Liver (tissue), 8 donors: ENCODE measurements at regions not wholly inside any gene's neighbourhood (a gene's known extent, or its start where the extent isn't known, plus 50 kb on each side); places are given as distances from the start of the nearest gene placed in this dataset.

Source experiments
- DNase-seq: peaks from one replicate; pipeline ENCODE4 v3.0.0-alpha.2; 2017; ENCODE audit warnings: low spot score
- H3K27ac ChIP-seq, 2 donors: one replicate each; pipeline ENCODE4 v1.7.0; 2013; ENCODE audit warnings: inconsistent platforms in 2 of 2, low read length in 2 of 2, control low read depth in 1 of 2, low read depth in 1 of 2, mild to moderate bottlenecking in 1 of 2
- H3K27me3 ChIP-seq, 4 donors: one replicate each; pipeline versions ENCODE4 v1.6.1 to v1.7.0; 2013; ENCODE audit warnings: low read length in 3 of 4, inconsistent platforms in 1 of 4, mild to moderate bottlenecking in 1 of 4, moderate library complexity in 1 of 4; ENCODE audit not compliant: control insufficient read depth in 4 of 4, insufficient read depth in 4 of 4
- H3K36me3 ChIP-seq, 4 donors: one replicate each; pipeline versions ENCODE4 v1.6.1 to v1.7.0; 2013; ENCODE audit warnings: low read length in 3 of 4, mild to moderate bottlenecking in 3 of 4, low read depth in 1 of 4, moderate library complexity in 1 of 4; ENCODE audit not compliant: control insufficient read depth in 4 of 4, insufficient read depth in 3 of 4
- H3K4me1 ChIP-seq, 4 donors: one replicate each; pipeline versions ENCODE4 v1.6.1 to v1.7.0; 2013; ENCODE audit warnings: low read length in 3 of 4, mild to moderate bottlenecking in 3 of 4, moderate library complexity in 1 of 4; ENCODE audit not compliant: control insufficient read depth in 4 of 4, insufficient read depth in 4 of 4
- H3K4me3 ChIP-seq, 3 donors: one replicate each; pipeline versions ENCODE4 v1.6.1 to v1.7.0; 2013; ENCODE audit warnings: low read length in 3 of 3, control low read depth in 1 of 3, low read depth in 1 of 3, mild to moderate bottlenecking in 1 of 3
- H3K9ac ChIP-seq, 2 donors: one replicate each; pipeline ENCODE4 v1.7.0; 2013; ENCODE audit warnings: low read length in 2 of 2, mild to moderate bottlenecking in 2 of 2, moderate library complexity in 2 of 2, control low read depth in 1 of 2, low read depth in 1 of 2
- H3K9me3 ChIP-seq, 4 donors: one replicate each; pipeline versions ENCODE4 v1.6.1 to v1.7.0; 2013; ENCODE audit warnings: low read length in 3 of 4; ENCODE audit not compliant: control insufficient read depth in 4 of 4
- EGR1 ChIP-seq, 2 donors: IDR thresholded peaks; 2 replicates each; pipeline ENCODE4 v1.6.1; 2016 to 2018; ENCODE audit warnings: antibody characterized with exemption in 2 of 2, low read depth in 2 of 2
- FOXA2 ChIP-seq: IDR thresholded peaks from 2 replicates; pipeline ENCODE4 v1.6.1; 2016; ENCODE audit warnings: antibody characterized with exemption
- GABPA ChIP-seq, 2 donors: IDR thresholded peaks in 1 of 2; conservative IDR thresholded peaks in 1 of 2; 2 replicates each; pipeline ENCODE4 v1.6.1; 2016; ENCODE audit warnings: antibody characterized with exemption in 2 of 2, mild to moderate bottlenecking in 1 of 2, moderate library complexity in 1 of 2
- HNF4A ChIP-seq, 2 donors: conservative IDR thresholded peaks; 2 replicates each; pipeline ENCODE4 v1.6.1; 2016; ENCODE audit warnings: antibody characterized with exemption in 2 of 2, mild to moderate bottlenecking in 2 of 2
- HNF4G ChIP-seq: IDR thresholded peaks from 2 replicates; pipeline ENCODE4 v1.6.1; 2016; ENCODE audit warnings: antibody characterized with exemption
- JUND ChIP-seq, 2 donors: IDR thresholded peaks; 2 replicates each; pipeline ENCODE4 v1.6.1; 2016; ENCODE audit warnings: antibody characterized with exemption in 2 of 2
- NR2F2 ChIP-seq: IDR thresholded peaks from 2 replicates; pipeline ENCODE4 v1.6.1; 2016; ENCODE audit warnings: antibody characterized with exemption
- RAD21 ChIP-seq, 2 donors: IDR thresholded peaks; 2 replicates each; pipeline ENCODE4 v1.6.1; 2016; ENCODE audit warnings: antibody characterized with exemption in 2 of 2, mild to moderate bottlenecking in 2 of 2
- RXRA ChIP-seq, 2 donors: IDR thresholded peaks; 2 replicates each; pipeline ENCODE4 v1.6.1; 2017 to 2018; ENCODE audit warnings: antibody characterized with exemption in 2 of 2, mild to moderate bottlenecking in 1 of 2
- SP1 ChIP-seq: IDR thresholded peaks from 2 replicates; pipeline ENCODE4 v1.6.1; 2018; ENCODE audit warnings: antibody characterized with exemption, mild to moderate bottlenecking
- YY1 ChIP-seq: IDR thresholded peaks from 2 replicates; pipeline ENCODE4 v1.6.1; 2016; ENCODE audit warnings: antibody characterized with exemption, mild to moderate bottlenecking
- WGBS: extraction: QIAGEN DNeasy Blood & Tissue Kit; methylation state at CpG from one replicate; pipeline ENCODE4 v1.1.7; 2013; 5-methylcytosine and 5-hydroxymethylcytosine counted together
- TF ChIP-seq, protein P1 (sequence below): fragments of 150-350 bp; IDR thresholded peaks from 2 replicates; pipeline ENCODE4 v1.5.1; 2017; ENCODE audit warnings: improper control_type of control experiment, low read depth, low read length; ENCODE audit not compliant: missing input control
- TF ChIP-seq, protein P2 (sequence below): IDR thresholded peaks from 2 replicates; pipeline ENCODE4 v1.6.1; 2016; ENCODE audit warnings: antibody characterized with exemption
- TF ChIP-seq, protein P3 (sequence below): IDR thresholded peaks from 2 replicates; pipeline ENCODE4 v1.6.1; 2016; ENCODE audit warnings: antibody characterized with exemption
- TF ChIP-seq, protein P4 (sequence below): IDR thresholded peaks from 2 replicates; pipeline ENCODE4 v1.6.1; 2016; ENCODE audit warnings: antibody characterized with exemption, mild to moderate bottlenecking
- donor health status: healthy.
- donor health status: healthy.
- donor health status: healthy.
- donor health status: healthy.
- donor health status: healthy.

DNA sequence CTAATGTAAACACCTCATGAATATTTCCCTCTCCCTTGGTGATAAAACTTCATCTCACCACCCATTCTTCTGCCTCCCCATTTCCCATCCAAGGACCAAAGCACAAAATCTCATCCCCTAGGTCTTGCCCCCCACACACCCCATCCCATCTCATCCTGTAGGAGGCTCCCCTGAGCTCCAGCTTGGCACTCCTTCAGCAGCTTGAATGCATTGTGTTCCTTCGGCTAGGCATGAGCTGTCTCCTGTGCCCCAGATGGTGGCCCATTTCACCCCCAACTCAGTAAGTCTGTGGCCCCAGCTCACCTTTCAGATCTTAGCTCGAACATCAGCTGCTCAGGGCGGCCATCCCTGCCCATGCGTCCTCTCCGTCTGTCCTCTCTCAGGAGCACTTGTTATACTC is 203.6 kb upstream of the NR2F2 start:
- Histone ChIP-seq H3K27ac (no peak overlapping the region), H3K27me3 (no peaks in the 10 kb centered on the region), H3K36me3 (no peaks in the 10 kb centered on the region), H3K4me1 (no peaks in the 10 kb centered on the region), H3K4me3 (no peak overlapping the region), H3K9ac (no peak overlapping the region), H3K9me3 (no peaks in the 10 kb centered on the region)
- 93% methylated on average over 5 of the region's 5 CpGs for WGBS
- TF ChIP-seq EGR1 (IDR thresholded peaks at IDR 0.05; ENCODE audit: low read depth in 2 of 2) = no peak
- no peak for TF ChIP-seq HNF4G
- TF ChIP-seq, protein P1, sequence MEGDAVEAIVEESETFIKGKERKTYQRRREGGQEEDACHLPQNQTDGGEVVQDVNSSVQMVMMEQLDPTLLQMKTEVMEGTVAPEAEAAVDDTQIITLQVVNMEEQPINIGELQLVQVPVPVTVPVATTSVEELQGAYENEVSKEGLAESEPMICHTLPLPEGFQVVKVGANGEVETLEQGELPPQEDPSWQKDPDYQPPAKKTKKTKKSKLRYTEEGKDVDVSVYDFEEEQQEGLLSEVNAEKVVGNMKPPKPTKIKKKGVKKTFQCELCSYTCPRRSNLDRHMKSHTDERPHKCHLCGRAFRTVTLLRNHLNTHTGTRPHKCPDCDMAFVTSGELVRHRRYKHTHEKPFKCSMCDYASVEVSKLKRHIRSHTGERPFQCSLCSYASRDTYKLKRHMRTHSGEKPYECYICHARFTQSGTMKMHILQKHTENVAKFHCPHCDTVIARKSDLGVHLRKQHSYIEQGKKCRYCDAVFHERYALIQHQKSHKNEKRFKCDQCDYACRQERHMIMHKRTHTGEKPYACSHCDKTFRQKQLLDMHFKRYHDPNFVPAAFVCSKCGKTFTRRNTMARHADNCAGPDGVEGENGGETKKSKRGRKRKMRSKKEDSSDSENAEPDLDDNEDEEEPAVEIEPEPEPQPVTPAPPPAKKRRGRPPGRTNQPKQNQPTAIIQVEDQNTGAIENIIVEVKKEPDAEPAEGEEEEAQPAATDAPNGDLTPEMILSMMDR = no peak
- no peak for TF ChIP-seq RXRA (IDR thresholded peaks at IDR 0.05)
- TF ChIP-seq, protein P2, sequence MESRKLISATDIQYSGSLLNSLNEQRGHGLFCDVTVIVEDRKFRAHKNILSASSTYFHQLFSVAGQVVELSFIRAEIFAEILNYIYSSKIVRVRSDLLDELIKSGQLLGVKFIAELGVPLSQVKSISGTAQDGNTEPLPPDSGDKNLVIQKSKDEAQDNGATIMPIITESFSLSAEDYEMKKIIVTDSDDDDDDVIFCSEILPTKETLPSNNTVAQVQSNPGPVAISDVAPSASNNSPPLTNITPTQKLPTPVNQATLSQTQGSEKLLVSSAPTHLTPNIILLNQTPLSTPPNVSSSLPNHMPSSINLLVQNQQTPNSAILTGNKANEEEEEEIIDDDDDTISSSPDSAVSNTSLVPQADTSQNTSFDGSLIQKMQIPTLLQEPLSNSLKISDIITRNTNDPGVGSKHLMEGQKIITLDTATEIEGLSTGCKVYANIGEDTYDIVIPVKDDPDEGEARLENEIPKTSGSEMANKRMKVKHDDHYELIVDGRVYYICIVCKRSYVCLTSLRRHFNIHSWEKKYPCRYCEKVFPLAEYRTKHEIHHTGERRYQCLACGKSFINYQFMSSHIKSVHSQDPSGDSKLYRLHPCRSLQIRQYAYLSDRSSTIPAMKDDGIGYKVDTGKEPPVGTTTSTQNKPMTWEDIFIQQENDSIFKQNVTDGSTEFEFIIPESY = no peak
- TF ChIP-seq RAD21 (IDR thresholded peaks at IDR 0.05) = no peak
- TF ChIP-seq NR2F2 = no peak
- TF ChIP-seq GABPA (IDR thresholded peaks at IDR 0.05 in 1 of 2, conservative IDR thresholded peaks at IDR 0.05 in 1 of 2) = no peak
- TF ChIP-seq HNF4A (conservative IDR thresholded peaks at IDR 0.05) = no peak
- no peak for TF ChIP-seq SP1
- TF ChIP-seq JUND (IDR thresholded peaks at IDR 0.05) = no peak
- TF ChIP-seq FOXA2 = no peak
- TF ChIP-seq YY1 = no peak
- DNase-seq = no peak

DNA sequence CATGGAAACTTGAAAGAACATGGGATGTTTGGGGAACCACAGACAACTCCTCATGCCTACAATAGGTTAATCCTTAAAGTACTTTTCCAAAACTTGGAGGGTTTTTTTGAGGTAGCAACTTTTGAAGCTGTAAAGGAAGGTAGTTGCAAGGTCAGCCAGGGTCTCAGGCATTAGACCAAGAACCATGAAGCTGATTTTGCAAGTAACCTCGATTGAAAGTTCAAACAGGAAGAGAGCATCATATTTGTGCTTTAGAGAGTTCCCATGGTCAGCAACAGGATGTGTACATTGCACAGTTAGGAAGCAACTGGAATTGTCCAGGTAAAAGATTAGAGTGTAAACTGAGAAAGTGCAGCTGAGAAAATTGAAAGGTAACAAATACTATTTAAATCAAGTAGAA is 199.8 kb upstream of the NR2F2 start:
- 3% methylated on average over 1 of the region's 1 CpG for WGBS
- Histone ChIP-seq H3K4me3 (no peak overlapping the region), H3K4me1 (no peaks in the 10 kb centered on the region), H3K9ac (no peak overlapping the region), H3K36me3 (no peaks in the 10 kb centered on the region), H3K9me3 (no peaks in the 10 kb centered on the region), H3K27me3 (no peaks in the 10 kb centered on the region), H3K27ac (no peak overlapping the region)
- TF ChIP-seq NR2F2 (no peak), RAD21 (IDR thresholded peaks at IDR 0.05) (no peak), EGR1 (IDR thresholded peaks at IDR 0.05; ENCODE audit: low read depth in 2 of 2) (no peak), RXRA (IDR thresholded peaks at IDR 0.05) (no peak), HNF4G (no peak), SP1 (no peak), GABPA (IDR thresholded peaks at IDR 0.05 in 1 of 2, conservative IDR thresholded peaks at IDR 0.05 in 1 of 2) (no peak)
- TF ChIP-seq, protein P3, sequence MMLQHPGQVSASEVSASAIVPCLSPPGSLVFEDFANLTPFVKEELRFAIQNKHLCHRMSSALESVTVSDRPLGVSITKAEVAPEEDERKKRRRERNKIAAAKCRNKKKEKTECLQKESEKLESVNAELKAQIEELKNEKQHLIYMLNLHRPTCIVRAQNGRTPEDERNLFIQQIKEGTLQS = no peak
- TF ChIP-seq, protein P4, sequence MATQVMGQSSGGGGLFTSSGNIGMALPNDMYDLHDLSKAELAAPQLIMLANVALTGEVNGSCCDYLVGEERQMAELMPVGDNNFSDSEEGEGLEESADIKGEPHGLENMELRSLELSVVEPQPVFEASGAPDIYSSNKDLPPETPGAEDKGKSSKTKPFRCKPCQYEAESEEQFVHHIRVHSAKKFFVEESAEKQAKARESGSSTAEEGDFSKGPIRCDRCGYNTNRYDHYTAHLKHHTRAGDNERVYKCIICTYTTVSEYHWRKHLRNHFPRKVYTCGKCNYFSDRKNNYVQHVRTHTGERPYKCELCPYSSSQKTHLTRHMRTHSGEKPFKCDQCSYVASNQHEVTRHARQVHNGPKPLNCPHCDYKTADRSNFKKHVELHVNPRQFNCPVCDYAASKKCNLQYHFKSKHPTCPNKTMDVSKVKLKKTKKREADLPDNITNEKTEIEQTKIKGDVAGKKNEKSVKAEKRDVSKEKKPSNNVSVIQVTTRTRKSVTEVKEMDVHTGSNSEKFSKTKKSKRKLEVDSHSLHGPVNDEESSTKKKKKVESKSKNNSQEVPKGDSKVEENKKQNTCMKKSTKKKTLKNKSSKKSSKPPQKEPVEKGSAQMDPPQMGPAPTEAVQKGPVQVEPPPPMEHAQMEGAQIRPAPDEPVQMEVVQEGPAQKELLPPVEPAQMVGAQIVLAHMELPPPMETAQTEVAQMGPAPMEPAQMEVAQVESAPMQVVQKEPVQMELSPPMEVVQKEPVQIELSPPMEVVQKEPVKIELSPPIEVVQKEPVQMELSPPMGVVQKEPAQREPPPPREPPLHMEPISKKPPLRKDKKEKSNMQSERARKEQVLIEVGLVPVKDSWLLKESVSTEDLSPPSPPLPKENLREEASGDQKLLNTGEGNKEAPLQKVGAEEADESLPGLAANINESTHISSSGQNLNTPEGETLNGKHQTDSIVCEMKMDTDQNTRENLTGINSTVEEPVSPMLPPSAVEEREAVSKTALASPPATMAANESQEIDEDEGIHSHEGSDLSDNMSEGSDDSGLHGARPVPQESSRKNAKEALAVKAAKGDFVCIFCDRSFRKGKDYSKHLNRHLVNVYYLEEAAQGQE = no peak
- TF ChIP-seq, protein P1 = no peak
- TF ChIP-seq, protein P2 = no peak
- no peak for DNase-seq
